Left lung (tissue), 4 donors: ENCODE measurements at regions not wholly inside any gene's neighbourhood (a gene's known extent, or its start where the extent isn't known, plus 50 kb on each side); places are given as distances from the start of the nearest gene placed in this dataset.
"Not testable (repeated sequence)": the region's sequence is repeated elsewhere in the genome, so short reads cannot be mapped to it uniquely, and the experiment has no call there.

Experiments
- ATAC-seq: fragments of 200-7000 bp; cut with Tn5 transposase; one replicate; pipeline ENCODE4 v1.9.1; 2020; ENCODE audit warnings: moderate library complexity
- DNase-seq, 4 donors: peaks; one replicate each; pipeline ENCODE4 v3.0.0-alpha.2; 2013 to 2020
- H3K27ac ChIP-seq, 2 donors: fragments of 200-600 bp; sonication (generic) in 1 of 2; one replicate each; pipeline versions ENCODE4 v1.5.0 to v1.8.0; 2020 to 2021
- H3K27me3 ChIP-seq, 2 donors: fragments of 200-600 bp; sonication (generic) in 1 of 2; one replicate each; pipeline versions ENCODE4 v1.5.0 to v1.8.0; 2020 to 2021
- H3K36me3 ChIP-seq, 2 donors: fragments of 200-600 bp; sonication (generic) in 1 of 2; one replicate each; pipeline versions ENCODE4 v1.5.0 to v1.8.0; 2020 to 2021
- H3K4me1 ChIP-seq, 2 donors: fragments of 200-600 bp; one replicate each; pipeline ENCODE4 v1.8.0; 2021
- H3K4me3 ChIP-seq, 2 donors: fragments of 200-600 bp; sonication (generic) in 1 of 2; one replicate each; pipeline versions ENCODE4 v1.5.0 to v1.8.0; 2020 to 2021; ENCODE audit warnings: mild to moderate bottlenecking in 1 of 2
- H3K9me3 ChIP-seq, 2 donors: fragments of 200-600 bp; sonication (generic) in 1 of 2; one replicate each; pipeline versions ENCODE4 v1.5.0 to v1.8.0; 2020 to 2021
- intact Hi-C, 2 donors: fragments of 100-400 bp; cut with DNase I; formaldehyde crosslinking; loops; one replicate each; pipeline versions ENCODE4 v1.11.2 to v1.14.2; 2022
- TF ChIP-seq, protein P1 (sequence below), 2 donors: fragments of 200-600 bp; sonication (generic) in 1 of 2; IDR thresholded peaks; one replicate each; pipeline versions ENCODE4 v1.5.0 to v1.8.0; 2021; ENCODE audit warnings: antibody characterized with exemption in 2 of 2
- donor health status: DM: no; HTN: yes; CAD: no.
- donor health status: DM: no; HTN: no; CAD: no.

DNA sequence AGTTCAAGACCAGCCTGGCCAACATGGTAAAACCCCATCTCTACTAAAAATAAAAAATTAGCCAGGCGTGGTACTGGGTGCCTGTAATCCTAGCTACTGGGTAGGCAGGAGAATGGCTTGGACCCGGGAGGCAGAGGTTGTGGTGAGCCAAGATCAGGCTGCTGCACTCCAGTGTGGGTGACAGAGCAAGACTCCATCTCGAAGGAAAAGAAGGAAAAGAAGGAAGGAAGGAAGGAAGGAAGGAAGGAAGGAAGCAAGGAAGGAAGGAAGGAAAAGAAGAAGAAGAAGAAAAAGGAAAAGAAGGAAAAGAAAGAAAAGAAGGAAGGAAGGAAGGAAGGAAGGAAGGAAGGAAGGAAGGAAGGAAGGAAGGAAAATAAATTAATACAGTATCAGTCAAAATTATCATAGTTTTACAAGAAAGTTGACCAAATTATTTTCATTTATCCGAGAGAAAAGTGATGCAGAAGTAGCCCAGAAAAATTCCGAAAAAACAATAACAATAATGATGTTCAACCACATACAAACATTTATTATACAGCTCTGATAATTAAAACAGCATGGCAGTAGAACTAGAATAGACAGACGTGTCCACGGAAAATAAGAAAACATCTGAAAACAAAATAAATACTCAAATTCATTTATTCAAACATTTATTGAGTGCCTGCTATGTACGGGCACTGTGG, 292.4 kb upstream of the MKLN1 start:
- H3K27me3 ChIP-seq = no peaks in the 10 kb centered on the region
- H3K4me1 ChIP-seq = peaks cover 24 to 64% of the 10 kb centered on the region in 2 donors
- H3K36me3 ChIP-seq = no peaks in the 10 kb centered on the region
- intact Hi-C loops = no loop called here
- no peak overlapping the region for H3K4me3 ChIP-seq
- no peak overlapping the region for H3K27ac ChIP-seq
- no peaks in the 10 kb centered on the region for H3K9me3 ChIP-seq
- TF ChIP-seq, protein P1, sequence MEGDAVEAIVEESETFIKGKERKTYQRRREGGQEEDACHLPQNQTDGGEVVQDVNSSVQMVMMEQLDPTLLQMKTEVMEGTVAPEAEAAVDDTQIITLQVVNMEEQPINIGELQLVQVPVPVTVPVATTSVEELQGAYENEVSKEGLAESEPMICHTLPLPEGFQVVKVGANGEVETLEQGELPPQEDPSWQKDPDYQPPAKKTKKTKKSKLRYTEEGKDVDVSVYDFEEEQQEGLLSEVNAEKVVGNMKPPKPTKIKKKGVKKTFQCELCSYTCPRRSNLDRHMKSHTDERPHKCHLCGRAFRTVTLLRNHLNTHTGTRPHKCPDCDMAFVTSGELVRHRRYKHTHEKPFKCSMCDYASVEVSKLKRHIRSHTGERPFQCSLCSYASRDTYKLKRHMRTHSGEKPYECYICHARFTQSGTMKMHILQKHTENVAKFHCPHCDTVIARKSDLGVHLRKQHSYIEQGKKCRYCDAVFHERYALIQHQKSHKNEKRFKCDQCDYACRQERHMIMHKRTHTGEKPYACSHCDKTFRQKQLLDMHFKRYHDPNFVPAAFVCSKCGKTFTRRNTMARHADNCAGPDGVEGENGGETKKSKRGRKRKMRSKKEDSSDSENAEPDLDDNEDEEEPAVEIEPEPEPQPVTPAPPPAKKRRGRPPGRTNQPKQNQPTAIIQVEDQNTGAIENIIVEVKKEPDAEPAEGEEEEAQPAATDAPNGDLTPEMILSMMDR (IDR thresholded peaks at IDR 0.05) = no peak
- no peak for DNase-seq
- no peak for ATAC-seq

DNA sequence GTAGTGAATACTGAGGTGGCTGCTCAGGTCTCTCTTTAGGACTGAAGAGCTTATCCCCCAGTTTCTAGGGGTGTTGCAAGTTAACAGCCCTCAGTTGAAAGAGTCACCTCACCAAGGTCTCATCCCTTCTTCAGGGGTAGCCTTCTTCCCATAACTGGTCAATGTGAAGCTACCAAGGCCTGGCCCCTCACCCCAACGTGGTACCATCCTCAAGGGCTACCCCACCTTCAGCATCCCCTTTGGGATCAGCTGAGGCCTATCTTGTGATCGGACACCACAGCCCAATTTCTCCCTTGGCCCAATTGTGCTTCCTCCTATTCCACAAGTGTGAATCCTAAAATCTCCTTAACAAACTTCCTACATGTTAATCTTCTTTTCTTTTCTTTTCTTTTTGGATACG, 289.5 kb upstream of the MKLN1 start:
- intact Hi-C loops = no loop called here
- TF ChIP-seq, protein P1 (IDR thresholded peaks at IDR 0.05) = no peak
- peaks cover 25 to 59% of the 10 kb centered on the region in 2 donors for H3K4me1 ChIP-seq

GRCh38 chr7:131039355-131039762, 288.3 kb upstream of the MKLN1 start:
- Histone ChIP-seq H3K9me3 (no peaks in the 10 kb centered on the region), H3K27ac (peak overlapping the region; percentile 35 to 40), H3K4me3 (no peak overlapping the region), H3K27me3 (no peaks in the 10 kb centered on the region), H3K36me3 (no peaks in the 10 kb centered on the region), H3K4me1 (peaks cover 21 to 51% of the 10 kb centered on the region in 2 donors)
- intact Hi-C loops = no loop called here
- TF ChIP-seq, protein P1 (IDR thresholded peaks at IDR 0.05) = no peak
- DNase-seq (no peak), ATAC-seq (no peak)

More for the DNA sequence above, 289.5 kb upstream of the MKLN1 start:
- Histone ChIP-seq H3K4me3 (no peak overlapping the region), H3K36me3 (no peaks in the 10 kb centered on the region), H3K27ac (no peak overlapping the region), H3K27me3 (no peaks in the 10 kb centered on the region), H3K9me3 (no peaks in the 10 kb centered on the region)
- ATAC-seq = no peak
- DNase-seq = no peak

DNA sequence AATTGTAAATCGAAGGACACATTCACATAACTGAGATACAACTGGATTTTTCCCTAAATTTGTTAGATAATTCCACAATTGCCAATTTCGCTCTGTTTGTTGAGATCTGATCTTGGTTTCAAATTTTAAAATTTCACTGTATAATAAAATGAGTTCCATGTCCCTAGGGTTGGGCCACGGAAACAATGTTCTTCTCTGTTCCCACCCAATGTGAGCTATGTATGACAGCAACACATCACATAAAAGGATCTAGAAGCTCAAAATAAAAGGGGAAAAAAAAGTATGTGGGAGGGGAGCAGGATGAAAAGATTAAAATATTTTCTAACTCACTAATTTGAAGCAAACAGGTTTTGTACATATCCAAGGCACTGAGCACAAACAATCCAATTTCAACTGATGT, 287.8 kb upstream of the MKLN1 start:
- H3K27me3 ChIP-seq = no peaks in the 10 kb centered on the region
- intact Hi-C loops = loop anchor here in 1 of 2 donors (5.0 kb wide), 1 partner anchor 143 kb away; no protein-coding TSS in a partner anchor
- H3K9me3 ChIP-seq = no peaks in the 10 kb centered on the region
- H3K4me3 ChIP-seq = no peak overlapping the region
- peak overlapping the region; percentile 35 to 40 for H3K27ac ChIP-seq
- H3K4me1 ChIP-seq = peaks cover 19 to 46% of the 10 kb centered on the region in 2 donors
- TF ChIP-seq, protein P1 (IDR thresholded peaks at IDR 0.05) = no peak
- no peaks in the 10 kb centered on the region for H3K36me3 ChIP-seq
- DNase-seq (no peak), ATAC-seq (peak; percentile 16)

- intact Hi-C loops = loop anchor here in 1 of 2 donors (5.0 kb wide), 1 partner anchor 143 kb away; no protein-coding TSS in a partner anchor
- TF ChIP-seq, protein P1 (IDR thresholded peaks at IDR 0.05) = peak; percentile 81 to 85
- peak overlapping the region; percentile 35 to 40 for H3K27ac ChIP-seq
- DNase-seq (peak in 2 of 4 donors; percentile 55 to 70), ATAC-seq (peak; percentile 92)
- no peaks in the 10 kb centered on the region for H3K27me3 ChIP-seq
- H3K36me3 ChIP-seq = no peaks in the 10 kb centered on the region
- H3K4me3 ChIP-seq = no peak overlapping the region
- H3K9me3 ChIP-seq = no peaks in the 10 kb centered on the region
- H3K4me1 ChIP-seq = peaks cover 19 to 45% of the 10 kb centered on the region in 2 donors
Measured at GRCh38 chr7:131040467-131040932, 287.2 kb upstream of the MKLN1 start.

DNA sequence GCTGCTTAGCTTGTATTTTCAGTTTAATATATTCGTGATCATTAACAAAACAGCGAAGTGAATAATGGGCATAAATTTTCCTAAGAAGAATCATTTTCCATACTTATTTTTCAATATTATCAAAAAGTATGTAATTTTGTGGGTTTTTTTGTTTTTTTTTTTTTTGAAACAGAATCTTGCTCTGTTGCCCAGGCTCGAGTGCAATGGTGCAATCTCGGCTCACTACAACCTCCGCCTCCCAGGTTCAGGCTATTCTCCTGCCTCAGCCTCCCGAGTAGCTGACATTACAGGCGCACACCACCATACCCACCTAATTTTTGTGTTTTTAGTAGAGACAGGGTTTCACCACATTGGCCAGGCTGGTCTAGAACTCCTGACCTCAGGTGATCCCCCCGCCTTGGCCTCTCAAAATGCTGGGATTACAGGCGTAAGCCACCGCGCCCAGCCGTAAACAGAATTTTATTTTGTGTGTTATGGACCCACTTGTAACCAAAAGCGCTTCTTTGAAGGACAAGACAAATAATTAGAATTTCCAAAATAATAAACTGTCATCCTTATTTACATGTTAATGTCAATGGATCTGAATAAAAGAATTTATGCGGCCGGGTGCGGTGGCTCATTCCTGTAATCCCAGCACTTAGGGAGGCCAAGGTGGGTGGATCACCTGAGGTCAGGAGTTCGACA, 286.5 kb upstream of the MKLN1 start:
- intact Hi-C loops = loop anchor here in 1 of 2 donors (5.0 kb wide), 1 partner anchor 144 kb away; no protein-coding TSS in a partner anchor
- H3K27me3 ChIP-seq, H3K9me3 ChIP-seq, H3K36me3 ChIP-seq, H3K4me3 ChIP-seq, ATAC-seq, DNase-seq: not testable (repeated sequence)
- peak overlapping the region in 1 of 2 donors; percentile 35 for H3K27ac ChIP-seq
- H3K4me1 ChIP-seq = peaks cover 19 to 45% of the 10 kb centered on the region in 2 donors
